LNCAP (cell line): ENCODE measurements at regions not wholly inside any gene's neighbourhood (a gene's known extent, or its start where the extent isn't known, plus 50 kb on each side); places are given as distances from the start of the nearest gene placed in this dataset.

Source experiments
- CTCF ChIP-seq: fragments of 450-650 bp; IDR thresholded peaks from 2 replicates; pipeline ENCODE4 v1.5.1; 2017; ENCODE audit warnings: mild to moderate bottlenecking

DNA sequence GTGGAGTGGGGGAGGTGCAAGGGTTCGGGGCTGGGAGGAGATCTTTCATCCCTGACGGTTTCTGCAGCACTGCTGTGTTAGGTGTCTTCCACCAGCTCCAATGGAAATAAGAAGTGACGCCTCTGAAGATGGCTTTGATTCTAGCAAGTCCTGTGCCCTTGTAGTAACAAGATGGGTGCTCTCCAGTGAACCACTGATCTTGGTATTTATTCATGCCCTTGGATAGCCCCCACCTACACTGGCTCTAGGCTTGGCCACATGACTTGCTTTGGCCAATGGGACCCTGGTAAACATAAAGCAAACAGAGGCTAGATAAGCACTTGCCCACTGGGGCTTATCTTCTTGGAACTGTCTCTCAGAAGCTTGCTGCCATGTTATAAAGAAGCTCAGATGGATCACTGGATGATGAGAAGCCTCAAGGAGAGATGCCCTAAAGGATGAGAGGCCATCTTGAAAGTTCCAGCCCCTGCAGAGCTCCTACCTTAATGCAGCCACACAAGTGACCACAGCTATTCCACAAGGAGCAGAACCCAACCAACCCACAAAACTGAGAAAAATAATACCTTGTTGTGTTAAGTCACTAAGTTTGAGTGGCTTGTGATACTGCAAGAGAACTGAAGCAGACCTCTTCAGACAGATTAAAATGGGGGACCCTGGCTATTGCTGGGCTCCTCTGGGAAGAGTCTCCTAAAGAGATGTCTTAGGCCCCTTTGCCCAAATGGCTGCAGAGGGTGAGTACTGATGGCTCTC is 137.9 kb downstream of the PDCD6IP start:
- TF ChIP-seq CTCF = no peak

DNA sequence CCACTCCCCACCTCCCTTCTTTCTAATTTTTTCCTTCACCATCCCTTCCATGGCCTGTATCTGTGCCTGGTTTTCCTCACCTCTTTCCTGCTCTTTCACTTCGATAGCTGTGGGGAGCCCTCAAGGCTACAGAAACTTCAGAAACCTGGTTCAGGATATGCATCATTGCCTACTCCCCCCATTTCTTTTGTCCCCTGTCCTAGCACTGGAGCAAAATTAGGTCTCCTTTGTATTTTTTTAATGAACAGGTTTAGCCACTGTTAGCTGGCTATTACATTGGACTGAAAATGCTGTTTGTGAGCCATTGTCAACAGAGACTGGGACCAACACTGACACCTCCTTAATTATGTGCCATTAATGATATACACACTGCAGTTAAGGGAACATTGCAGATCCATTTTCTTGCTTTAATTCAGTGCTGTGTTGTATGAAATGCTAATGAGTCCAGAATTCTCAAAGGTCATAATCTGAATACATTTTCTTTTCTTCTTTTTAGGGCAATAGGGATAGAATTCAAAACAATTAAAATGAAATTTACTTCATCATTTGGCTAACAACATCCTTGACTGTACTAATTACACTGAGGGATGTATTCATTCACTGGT is 138.6 kb downstream of the PDCD6IP start:
- no peak for TF ChIP-seq CTCF

- TF ChIP-seq CTCF = no peak
Observed at GRCh38 chr3:33937628-33938027, 139.2 kb downstream of the PDCD6IP start.

GRCh38 chr3:33940149-33940548 is 141.7 kb downstream of the PDCD6IP start:
- TF ChIP-seq CTCF = no peak

- TF ChIP-seq CTCF = no peak
Observed at GRCh38 chr3:33940736-33941135, 142.3 kb downstream of the PDCD6IP start.

GRCh38 chr3:33941804-33942203 is 143.4 kb downstream of the PDCD6IP start:
- no peak for TF ChIP-seq CTCF

GRCh38 chr3:33942483-33943150 is 144.2 kb downstream of the PDCD6IP start:
- TF ChIP-seq CTCF = no peak
